Esophagus muscularis mucosa (tissue), 4 donors: ENCODE measurements at regions not wholly inside any gene's neighbourhood (a gene's known extent, or its start where the extent isn't known, plus 50 kb on each side); places are given as distances from the start of the nearest gene placed in this dataset.

Experiments
- DNase-seq: peaks from one replicate; pipeline ENCODE4 v3.0.0-alpha.2; 2017; ENCODE audit errors: extremely low spot score
- H3K27ac ChIP-seq, 4 donors: fragments of 200-600 bp; sonication (generic); replicated peaks in 1 of 4; 1 replicate in 3 of 4; 2 replicates in 1 of 4; pipeline ENCODE4 v1.5.1; 2016 to 2019; ENCODE audit warnings: mild to moderate bottlenecking in 1 of 4
- H3K27me3 ChIP-seq, 4 donors: fragments of 200-600 bp; sonication (generic); one replicate each; pipeline versions ENCODE4 v1.5.1 to v1.6.0; 2016 to 2019
- H3K36me3 ChIP-seq, 4 donors: fragments of 200-600 bp; sonication (generic); one replicate each; pipeline ENCODE4 v1.5.1; 2016 to 2019
- H3K4me1 ChIP-seq, 4 donors: fragments of 200-600 bp; sonication (generic); one replicate each; pipeline ENCODE4 v1.5.1; 2016 to 2019
- H3K4me3 ChIP-seq, 4 donors: fragments of 200-600 bp; sonication (generic); 1 replicate in 2 of 4; 2 replicates in 2 of 4; pipeline ENCODE4 v1.5.1; 2016 to 2019; ENCODE audit warnings: mild to moderate bottlenecking in 4 of 4, moderate library complexity in 1 of 4
- H3K9me3 ChIP-seq, 4 donors: fragments of 200-600 bp; sonication (generic); 1 replicate in 3 of 4; 2 replicates in 1 of 4; pipeline ENCODE4 v1.5.1; 2016 to 2019
- EP300 ChIP-seq: sonication (generic); formaldehyde crosslinking; IDR thresholded peaks from one replicate; pipeline ENCODE4 v1.6.1; 2017; ENCODE audit warnings: antibody characterized with exemption
- POLR2A ChIP-seq: fragments of 450-650 bp; IDR thresholded peaks from one replicate; pipeline ENCODE4 v1.6.1; 2017; ENCODE audit warnings: antibody characterized with exemption, moderate library complexity, mild to moderate bottlenecking, low read depth
- POLR2AphosphoS5 ChIP-seq, 2 donors: sonication (generic); formaldehyde crosslinking; IDR thresholded peaks; one replicate each; pipeline ENCODE4 v1.6.1; 2017; ENCODE audit warnings: antibody characterized with exemption in 2 of 2
- WGBS: methylation state at CpG from one replicate; pipeline ENCODE4 v1.1.5; 2018; 5-methylcytosine and 5-hydroxymethylcytosine counted together
- intact Hi-C: fragments of 100-400 bp; cut with DNase I; formaldehyde crosslinking; loops from one replicate; pipeline ENCODE4 v1.15.1; 2023
- TF ChIP-seq, protein P1 (sequence below), 3 experiments: fragments of 200-600 bp in 2 of 3; fragments of 450-650 bp in 1 of 3; sonication (generic) in 2 of 3; IDR thresholded peaks; one replicate each; pipeline ENCODE4 v1.5.1; 2017 to 2019; ENCODE audit warnings: antibody characterized with exemption in 3 of 3, mild to moderate bottlenecking in 2 of 3, moderate library complexity in 1 of 3

DNA sequence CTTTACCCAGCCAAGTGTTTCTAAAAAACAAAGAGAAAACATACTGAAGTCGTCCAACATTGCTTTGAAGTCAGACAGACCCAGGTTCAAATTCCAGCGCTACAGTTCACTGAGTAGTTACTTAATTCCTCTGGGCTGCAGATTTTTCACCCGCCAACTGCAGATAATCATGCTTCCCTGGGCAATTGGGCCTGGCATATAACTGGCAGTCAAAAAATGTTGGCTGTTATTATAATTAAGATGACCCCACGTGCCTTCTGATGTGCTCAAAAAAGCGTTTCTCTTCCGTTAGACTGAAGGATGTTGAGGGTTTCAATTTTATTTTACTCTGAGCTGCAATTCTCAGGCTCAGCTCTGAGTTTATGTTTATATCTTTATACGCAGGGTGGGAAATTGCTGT is 156.1 kb upstream of the CITED2 start:
- Histone ChIP-seq H3K27ac (peak overlapping the region in 1 of 4 donors; percentile 21), H3K4me3 (no peak overlapping the region), H3K27me3 (no peaks in the 10 kb centered on the region), H3K9me3 (no peaks in the 10 kb centered on the region), H3K36me3 (no peaks in the 10 kb centered on the region), H3K4me1 (peaks cover 8 to 45% (median 36%) of the 10 kb centered on the region in 4 donors)
- intact Hi-C loops = no loop called here
- WGBS = 76% methylated on average over 7 of the region's 7 CpGs
- no peak for DNase-seq
- TF ChIP-seq, protein P1, sequence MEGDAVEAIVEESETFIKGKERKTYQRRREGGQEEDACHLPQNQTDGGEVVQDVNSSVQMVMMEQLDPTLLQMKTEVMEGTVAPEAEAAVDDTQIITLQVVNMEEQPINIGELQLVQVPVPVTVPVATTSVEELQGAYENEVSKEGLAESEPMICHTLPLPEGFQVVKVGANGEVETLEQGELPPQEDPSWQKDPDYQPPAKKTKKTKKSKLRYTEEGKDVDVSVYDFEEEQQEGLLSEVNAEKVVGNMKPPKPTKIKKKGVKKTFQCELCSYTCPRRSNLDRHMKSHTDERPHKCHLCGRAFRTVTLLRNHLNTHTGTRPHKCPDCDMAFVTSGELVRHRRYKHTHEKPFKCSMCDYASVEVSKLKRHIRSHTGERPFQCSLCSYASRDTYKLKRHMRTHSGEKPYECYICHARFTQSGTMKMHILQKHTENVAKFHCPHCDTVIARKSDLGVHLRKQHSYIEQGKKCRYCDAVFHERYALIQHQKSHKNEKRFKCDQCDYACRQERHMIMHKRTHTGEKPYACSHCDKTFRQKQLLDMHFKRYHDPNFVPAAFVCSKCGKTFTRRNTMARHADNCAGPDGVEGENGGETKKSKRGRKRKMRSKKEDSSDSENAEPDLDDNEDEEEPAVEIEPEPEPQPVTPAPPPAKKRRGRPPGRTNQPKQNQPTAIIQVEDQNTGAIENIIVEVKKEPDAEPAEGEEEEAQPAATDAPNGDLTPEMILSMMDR (IDR thresholded peaks at IDR 0.05) = no peak
- TF ChIP-seq POLR2AphosphoS5 (IDR thresholded peaks at IDR 0.05) (no peak), POLR2A (no peak), EP300 (no peak)

GRCh38 chr6:139529420-139529819 is 155.0 kb upstream of the CITED2 start:
- Histone ChIP-seq H3K27ac (no peak overlapping the region), H3K4me1 (peaks cover 11 to 50% (median 35%) of the 10 kb centered on the region in 4 donors), H3K27me3 (no peaks in the 10 kb centered on the region), H3K9me3 (no peaks in the 10 kb centered on the region), H3K36me3 (no peaks in the 10 kb centered on the region), H3K4me3 (no peak overlapping the region)
- 92% methylated on average over 1 of the region's 1 CpG for WGBS
- DNase-seq = no peak
- intact Hi-C loops = no loop called here
- TF ChIP-seq POLR2AphosphoS5 (IDR thresholded peaks at IDR 0.05) (no peak), POLR2A (no peak), EP300 (no peak)
- TF ChIP-seq, protein P1 (IDR thresholded peaks at IDR 0.05) = no peak

DNA sequence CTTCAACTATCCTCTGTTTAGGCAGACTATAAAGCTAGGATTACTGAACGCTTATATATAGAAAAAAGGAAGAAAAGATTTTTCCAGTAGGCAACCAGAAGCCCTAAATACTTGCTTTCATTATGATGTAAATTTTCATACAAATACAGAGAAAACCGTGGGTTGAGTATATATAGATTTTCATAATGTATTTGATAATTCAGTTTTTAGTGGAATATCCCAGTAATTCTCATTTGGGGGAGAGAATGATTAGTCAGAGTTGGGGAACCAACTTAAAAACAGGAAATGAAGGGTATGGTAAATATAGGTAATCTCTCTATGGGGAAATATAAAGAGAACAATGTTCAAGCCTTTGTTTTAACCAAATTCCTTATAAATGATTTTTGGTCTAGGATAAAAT is 154.0 kb upstream of the CITED2 start:
- no peak for DNase-seq
- no peak overlapping the region for H3K27ac ChIP-seq
- H3K4me3 ChIP-seq = no peak overlapping the region
- peaks cover 6 to 40% (median 26%) of the 10 kb centered on the region in 4 donors for H3K4me1 ChIP-seq
- no peaks in the 10 kb centered on the region for H3K9me3 ChIP-seq
- H3K36me3 ChIP-seq = no peaks in the 10 kb centered on the region
- 91% methylated on average over 2 of the region's 2 CpGs for WGBS
- intact Hi-C loops = no loop called here
- no peaks in the 10 kb centered on the region for H3K27me3 ChIP-seq
- TF ChIP-seq EP300 (no peak), POLR2AphosphoS5 (IDR thresholded peaks at IDR 0.05) (no peak), POLR2A (no peak)
- TF ChIP-seq, protein P1 (IDR thresholded peaks at IDR 0.05) = no peak

- DNase-seq = no peak
- Histone ChIP-seq H3K27me3 (no peaks in the 10 kb centered on the region), H3K9me3 (no peaks in the 10 kb centered on the region), H3K4me3 (no peak overlapping the region), H3K27ac (peak overlapping the region in 2 of 4 donors; percentile 45 to 55), H3K4me1 (peaks cover 2 to 28% (median 6%) of the 10 kb centered on the region in 4 donors), H3K36me3 (no peaks in the 10 kb centered on the region)
- TF ChIP-seq POLR2AphosphoS5 (IDR thresholded peaks at IDR 0.05) = peak in 1 of 2 donors; percentile 72
- TF ChIP-seq, protein P1 (IDR thresholded peaks at IDR 0.05) = no peak
- peak; percentile 51 for TF ChIP-seq EP300
- intact Hi-C loops = no loop called here
- WGBS = 64% methylated on average over 2 of the region's 2 CpGs
Observed at GRCh38 chr6:139525415-139525814, 151.0 kb upstream of the CITED2 start.

DNA sequence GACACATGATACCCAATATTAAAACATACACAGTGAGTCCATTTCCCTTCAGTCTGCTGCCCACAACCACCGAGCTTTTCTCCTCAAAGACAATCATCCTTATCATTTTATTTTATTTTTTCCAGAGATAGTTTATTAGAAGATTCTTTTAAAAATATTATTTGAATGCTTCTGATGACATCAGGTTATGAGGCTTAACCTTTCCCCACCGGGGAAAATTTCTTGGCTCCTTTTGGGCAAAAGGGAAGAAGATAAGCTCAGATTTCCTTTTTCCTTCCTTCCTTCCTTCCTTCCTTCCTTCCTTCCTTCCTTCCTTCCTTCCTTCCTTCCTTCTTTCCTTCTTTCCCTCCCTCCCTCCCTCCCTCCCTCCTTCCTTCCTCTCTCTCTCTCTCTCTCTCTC is 149.5 kb upstream of the CITED2 start:
- Histone ChIP-seq H3K4me1 (peaks cover 0 to 34% (median 9%) of the 10 kb centered on the region in 4 donors), H3K27ac (no peak overlapping the region), H3K9me3 (no peaks in the 10 kb centered on the region), H3K4me3 (no peak overlapping the region), H3K27me3 (no peaks in the 10 kb centered on the region), H3K36me3 (no peaks in the 10 kb centered on the region)
- intact Hi-C loops = no loop called here
- no peak for TF ChIP-seq POLR2AphosphoS5 (IDR thresholded peaks at IDR 0.05)
- no peak for TF ChIP-seq EP300
- TF ChIP-seq, protein P1 (IDR thresholded peaks at IDR 0.05) = no peak
- TF ChIP-seq POLR2A = no peak
- no peak for DNase-seq
- 93% methylated on average over 2 of the region's 2 CpGs for WGBS
